ENCODE measurements at regions not wholly inside any gene's neighbourhood (a gene's known extent, or its start where the extent isn't known, plus 50 kb on each side); places are given as distances from the start of the nearest gene placed in this dataset.
"Not testable (repeated sequence)": the region's sequence is repeated elsewhere in the genome, so short reads cannot be mapped to it uniquely, and the experiment has no call there.

GRCh38 chr5:56731473-56731872, 83.9 kb upstream of the MAP3K1 start:
- DNase-seq, result not testable (repeated sequence)

- DNase-seq, result no peak
Measured at GRCh38 chr5:56729488-56729887, 85.9 kb upstream of the MAP3K1 start.

GRCh38 chr5:56725711-56726411, 89.5 kb upstream of the MAP3K1 start:
- DNase-seq, result peak; percentile 87

- DNase-seq, result not testable (repeated sequence)
Measured at GRCh38 chr5:56724857-56725256, 90.5 kb upstream of the MAP3K1 start.

GRCh38 chr5:56722317-56722716, 93.0 kb upstream of the MAP3K1 start:
- DNase-seq, result no peak

- DNase-seq, result no peak
Measured at GRCh38 chr5:56717253-56717987, 97.9 kb upstream of the MAP3K1 start.

GRCh38 chr5:56715986-56716385, 99.4 kb upstream of the MAP3K1 start:
- no peak for DNase-seq

GRCh38 chr5:56712895-56713591, 102.3 kb upstream of the MAP3K1 start:
- DNase-seq, result no peak

- DNase-seq, result peak; percentile 30
Measured at GRCh38 chr5:56710826-56711590, 104.3 kb upstream of the MAP3K1 start.

- no peak for DNase-seq
Measured at GRCh38 chr5:56706504-56706903, 108.8 kb upstream of the MAP3K1 start.

- DNase-seq, result no peak
Measured at GRCh38 chr5:56705217-56705616, 110.1 kb upstream of the MAP3K1 start.

GRCh38 chr5:56703952-56704351, 111.4 kb upstream of the MAP3K1 start:
- no peak for DNase-seq

GRCh38 chr5:56700711-56701110, 114.6 kb upstream of the MAP3K1 start:
- no peak for DNase-seq

GRCh38 chr5:56699538-56699937, 115.8 kb upstream of the MAP3K1 start:
- no peak for DNase-seq

- DNase-seq, result no peak
Measured at GRCh38 chr5:56698463-56699381, 116.6 kb upstream of the MAP3K1 start.

GRCh38 chr5:56696900-56697299, 118.4 kb upstream of the MAP3K1 start:
- DNase-seq, result no peak

GRCh38 chr5:56693220-56693579, 122.1 kb upstream of the MAP3K1 start:
- no peak for DNase-seq

- peak; percentile 25 for DNase-seq
Measured at GRCh38 chr5:56692359-56693219, 122.8 kb upstream of the MAP3K1 start.

GRCh38 chr5:56688402-56688801, 126.9 kb upstream of the MAP3K1 start:
- no peak for DNase-seq

GRCh38 chr5:56686337-56687195, 128.8 kb upstream of the MAP3K1 start:
- DNase-seq, result peak; percentile 62
